HG02852 (cell line): ENCODE measurements at regions not wholly inside any gene's neighbourhood (a gene's known extent, or its start where the extent isn't known, plus 50 kb on each side); places are given as distances from the start of the nearest gene placed in this dataset.

Experiments used
- ATAC-seq: cut with Tn5 transposase; IDR thresholded peaks from one replicate; pipeline ENCODE4 v1.9.1; 2021; ENCODE audit warnings: mild to moderate bottlenecking, moderate library complexity; ENCODE audit not compliant: unreplicated experiment

DNA sequence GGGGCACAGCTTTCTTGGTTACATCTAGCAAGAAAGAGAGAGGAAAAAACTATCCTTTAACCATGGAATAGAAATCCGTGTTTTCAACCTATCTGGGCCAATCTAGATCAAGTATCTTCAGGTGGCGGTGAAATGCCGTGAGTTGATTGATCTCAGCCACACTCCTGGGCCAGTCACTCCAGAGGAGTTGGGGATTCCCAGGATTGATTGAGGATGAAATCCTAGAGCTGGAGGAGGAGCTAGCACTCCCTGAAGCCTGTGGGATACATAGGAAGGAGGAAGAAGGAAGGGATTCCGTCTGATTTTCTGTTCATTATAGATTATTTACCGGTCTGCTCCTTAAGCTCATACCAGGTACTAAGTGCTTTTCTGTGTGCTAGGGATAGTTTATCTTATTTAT lies 106.3 kb upstream of the ARID2 start:
- no peak for ATAC-seq

DNA sequence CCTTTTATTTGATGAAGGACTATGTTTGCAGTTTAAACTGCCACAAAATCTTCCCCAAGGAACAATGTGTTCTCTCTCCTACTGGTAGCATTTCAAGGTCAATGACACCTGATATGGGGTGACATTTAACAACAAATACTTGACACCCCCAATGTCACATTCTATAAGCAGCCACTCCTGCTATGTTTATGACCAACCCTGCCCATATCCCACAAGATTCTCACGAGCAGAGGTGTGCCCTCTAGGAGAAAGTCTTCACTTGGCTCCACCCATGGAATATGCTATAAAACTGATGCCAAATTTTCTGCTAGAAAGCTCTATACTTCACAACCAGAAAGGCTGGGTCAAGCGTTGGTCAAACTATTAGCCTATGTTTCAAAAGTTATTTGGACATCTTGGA lies 105.6 kb upstream of the ARID2 start:
- no peak for ATAC-seq

DNA sequence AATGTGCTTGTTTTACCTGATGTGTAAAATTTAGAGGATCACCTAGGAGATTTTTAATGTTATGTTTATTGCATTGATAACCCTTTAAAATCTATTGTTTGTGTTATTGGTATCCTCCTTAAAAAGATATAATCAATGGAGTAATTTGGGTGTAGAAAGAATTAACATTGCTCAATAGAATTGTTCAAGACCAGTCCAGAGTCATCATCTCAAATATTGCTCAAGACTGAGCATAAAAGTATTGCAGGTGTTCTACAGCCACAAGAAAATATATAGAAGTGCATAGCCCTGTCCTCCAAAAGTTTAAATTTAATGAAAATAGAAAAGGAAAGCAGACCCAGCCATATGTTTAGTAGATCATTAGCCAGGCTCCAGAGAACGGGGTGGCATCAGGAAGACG lies 102.5 kb upstream of the ARID2 start:
- no peak for ATAC-seq

DNA sequence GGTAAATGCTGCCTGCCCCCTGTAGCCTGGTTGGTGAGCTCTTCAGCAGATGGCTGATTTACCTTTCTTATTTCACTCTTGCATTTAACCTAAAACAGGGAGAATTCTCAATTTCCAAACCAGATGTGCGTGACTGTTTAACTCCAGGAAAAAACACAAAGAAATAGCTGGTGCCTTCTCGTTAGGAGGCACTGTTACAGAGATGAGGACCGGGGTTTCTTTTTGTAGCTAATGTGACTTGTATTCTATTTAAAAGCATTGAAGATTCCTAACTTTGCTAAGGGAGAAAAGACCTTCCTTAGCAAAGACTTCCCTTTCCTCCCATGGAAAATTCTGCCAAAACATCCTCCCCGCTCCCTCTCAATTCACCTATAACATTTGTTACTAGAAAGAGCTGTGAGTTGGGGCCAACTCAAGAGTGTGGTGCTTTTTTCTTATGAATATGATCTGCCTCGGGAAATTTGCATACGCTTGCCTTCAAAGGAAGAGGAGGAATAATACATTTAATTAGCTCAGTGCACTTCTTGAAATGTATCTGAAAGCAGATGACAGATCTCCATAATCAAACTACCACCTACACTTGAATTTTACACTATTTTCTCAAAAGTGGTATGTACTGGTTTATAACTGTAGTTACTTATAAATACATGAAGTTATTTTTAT lies 102.0 kb upstream of the ARID2 start:
- ATAC-seq: no peak

DNA sequence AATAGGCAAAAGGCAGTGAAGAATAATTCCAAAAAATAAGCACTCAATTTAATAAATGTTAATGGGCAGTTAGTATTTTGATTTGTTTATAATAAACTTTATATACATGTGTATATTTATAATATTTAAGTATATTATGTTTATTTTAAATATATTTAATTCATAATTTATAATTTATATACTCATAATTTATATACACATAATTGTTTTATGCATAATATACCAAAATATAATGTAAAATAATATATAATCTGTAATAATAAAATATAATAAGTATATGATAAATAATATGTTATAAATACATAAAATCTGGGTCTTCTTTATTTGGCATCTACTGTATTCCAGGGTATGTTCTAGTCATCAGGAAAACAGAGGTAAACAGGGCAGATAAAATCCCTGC lies 100.2 kb upstream of the ARID2 start:
- no peak for ATAC-seq

DNA sequence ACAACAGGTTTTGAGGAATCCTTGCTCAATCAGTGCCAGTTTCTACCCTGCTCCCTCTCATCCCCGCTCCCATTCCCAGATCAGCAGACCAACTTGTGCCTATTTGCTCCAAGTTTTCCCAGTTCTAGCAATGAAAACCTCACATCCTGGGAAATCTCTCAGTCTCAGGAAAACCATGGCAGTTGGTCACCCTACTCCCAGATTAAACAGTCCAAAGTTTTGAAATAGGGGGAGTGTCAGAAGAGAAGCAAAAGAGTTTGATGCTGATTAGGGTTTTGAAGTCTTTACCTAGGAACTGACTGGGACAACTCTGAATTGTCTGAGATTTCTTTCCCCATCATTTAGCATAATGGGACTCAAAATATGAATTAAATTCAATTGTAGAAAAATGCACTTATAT lies 95.8 kb upstream of the ARID2 start:
- no peak for ATAC-seq

DNA sequence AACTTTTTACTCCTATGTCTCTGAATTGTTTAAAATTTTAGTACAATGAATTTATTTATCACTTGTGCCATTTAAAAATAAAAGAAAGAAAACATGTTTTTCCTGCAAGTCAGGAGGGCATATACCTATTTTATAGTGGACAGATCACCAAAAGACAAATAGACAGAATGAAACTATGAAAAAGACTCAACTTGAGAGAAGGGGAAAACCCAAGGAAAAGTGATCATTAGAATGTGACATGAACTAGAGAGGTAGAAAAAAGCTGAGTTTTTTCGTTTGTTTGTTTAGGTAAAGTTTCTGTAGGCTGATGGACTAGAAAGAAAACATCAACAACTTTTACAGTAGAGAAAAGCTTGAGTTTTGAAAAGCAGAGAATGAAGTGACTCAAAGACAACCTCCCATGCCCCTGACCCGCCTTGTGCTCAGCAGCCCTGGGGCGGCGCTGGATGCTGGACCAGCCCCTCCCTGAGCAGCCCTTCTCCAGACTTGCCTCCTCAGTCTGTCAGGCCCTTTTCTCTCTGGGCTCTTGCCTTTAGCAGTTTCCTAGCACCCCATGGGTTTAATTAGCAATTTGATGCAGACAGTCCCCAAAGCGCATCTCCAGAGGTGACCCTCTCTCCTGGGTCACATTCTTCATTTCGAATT lies 95.1 kb upstream of the ARID2 start:
- peak; percentile 74 for ATAC-seq

DNA sequence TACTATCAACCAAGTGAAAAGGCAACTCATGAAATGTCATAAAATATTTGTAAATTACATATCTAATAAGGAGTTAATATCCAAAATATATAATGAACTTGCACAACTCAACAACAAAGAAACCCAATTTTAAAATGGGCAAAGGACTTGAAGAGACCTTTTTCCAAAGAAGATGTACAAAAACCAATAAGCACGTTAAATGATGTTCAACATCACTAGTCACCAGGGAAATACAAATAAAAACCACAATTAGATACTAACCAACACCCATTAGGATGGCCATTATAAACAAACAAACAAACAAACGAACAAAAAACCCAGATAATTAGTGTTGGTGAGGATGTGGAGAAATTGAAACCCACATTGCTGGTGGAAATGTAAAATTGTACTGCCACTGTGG lies 92.3 kb upstream of the ARID2 start:
- ATAC-seq: no peak

DNA sequence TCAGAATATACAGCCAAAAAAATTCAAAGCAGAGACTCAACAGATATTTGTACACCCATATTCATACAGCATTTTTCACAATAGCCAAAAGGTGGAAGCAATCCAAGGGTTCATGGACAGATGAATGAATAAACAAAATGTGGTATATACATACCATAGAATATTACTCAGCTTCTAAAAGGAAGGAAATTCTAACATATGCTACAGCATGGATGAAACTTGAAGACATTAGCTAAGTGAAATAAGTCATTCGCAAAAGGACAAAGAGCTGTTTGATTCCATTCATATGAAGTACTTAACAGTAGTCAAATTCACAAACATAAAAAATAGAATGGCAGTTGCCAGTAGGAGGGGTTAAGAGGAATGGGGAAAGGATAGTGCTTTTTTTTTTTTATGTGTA lies 91.8 kb upstream of the ARID2 start:
- ATAC-seq: no peak

DNA sequence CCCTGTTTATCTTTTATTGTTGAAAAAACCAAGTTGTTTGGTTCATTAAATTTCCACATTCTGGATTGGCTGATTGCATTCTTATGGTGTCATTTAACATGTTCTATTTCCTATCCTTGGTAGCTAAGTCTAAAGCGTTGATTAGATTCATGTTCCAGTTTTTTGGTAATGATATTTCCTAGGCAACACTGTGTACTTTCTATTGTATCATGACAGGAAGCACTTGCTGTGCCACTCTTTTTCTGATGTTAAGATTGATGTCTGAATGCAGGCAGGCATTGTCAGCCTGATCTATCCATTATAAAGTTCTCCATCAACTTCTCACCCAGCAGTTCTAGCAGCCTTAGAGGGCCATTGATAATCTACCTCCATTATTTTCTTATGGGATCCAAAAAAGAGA lies 91.1 kb upstream of the ARID2 start:
- no peak for ATAC-seq

DNA sequence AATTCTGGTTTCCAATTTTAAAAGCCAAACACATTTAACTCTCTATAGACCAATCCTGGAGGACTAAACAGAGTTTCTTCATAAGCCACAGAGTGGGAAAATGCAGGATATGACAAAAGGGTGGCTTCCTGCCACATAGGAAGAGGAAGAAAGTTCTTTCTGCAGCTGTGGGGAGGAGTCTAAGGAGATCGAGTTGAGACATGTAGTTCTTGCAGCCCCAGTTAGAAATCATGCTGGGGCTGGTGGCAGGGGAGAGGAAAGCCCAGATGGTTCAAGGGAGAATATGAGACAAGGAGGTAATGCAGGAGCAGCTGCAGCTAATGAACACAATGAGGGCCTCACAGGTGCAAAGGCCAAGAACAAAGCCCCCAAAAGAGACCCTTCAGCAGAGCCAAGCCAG lies 85.0 kb upstream of the ARID2 start:
- no peak for ATAC-seq

DNA sequence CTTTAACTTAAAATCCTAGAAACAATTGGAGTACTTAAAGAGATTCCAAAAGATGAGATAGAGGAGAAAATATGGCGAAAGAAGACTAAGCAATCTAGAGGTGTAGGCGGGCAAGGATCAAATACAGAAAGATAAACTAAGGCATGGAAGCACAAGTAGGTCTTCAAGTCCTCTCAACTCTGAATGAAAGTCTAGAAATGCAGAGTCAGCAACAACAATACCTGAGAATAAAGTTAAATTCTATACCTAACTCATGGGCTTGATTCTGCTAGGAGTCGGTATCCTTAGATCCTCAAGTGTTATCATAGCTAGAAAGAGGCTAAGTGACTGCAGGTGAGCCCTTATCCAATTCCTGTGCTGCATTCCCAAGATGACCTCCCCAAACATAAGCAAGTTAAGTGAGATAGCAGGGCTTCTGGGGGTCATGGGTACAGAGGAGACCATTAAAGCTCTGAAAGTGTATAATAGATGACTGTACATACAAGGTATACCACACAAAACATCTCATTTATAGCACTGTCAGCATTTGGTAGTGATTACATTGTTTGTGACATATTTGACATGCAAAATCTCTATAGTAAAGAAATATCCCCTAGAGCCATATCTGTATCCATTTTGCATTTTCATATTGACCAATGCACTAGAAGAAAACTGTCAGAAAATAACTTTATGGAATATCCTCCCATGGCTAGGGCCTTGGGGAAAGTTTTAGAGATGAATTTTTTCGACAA lies 82.5 kb upstream of the ARID2 start:
- ATAC-seq: no peak

DNA sequence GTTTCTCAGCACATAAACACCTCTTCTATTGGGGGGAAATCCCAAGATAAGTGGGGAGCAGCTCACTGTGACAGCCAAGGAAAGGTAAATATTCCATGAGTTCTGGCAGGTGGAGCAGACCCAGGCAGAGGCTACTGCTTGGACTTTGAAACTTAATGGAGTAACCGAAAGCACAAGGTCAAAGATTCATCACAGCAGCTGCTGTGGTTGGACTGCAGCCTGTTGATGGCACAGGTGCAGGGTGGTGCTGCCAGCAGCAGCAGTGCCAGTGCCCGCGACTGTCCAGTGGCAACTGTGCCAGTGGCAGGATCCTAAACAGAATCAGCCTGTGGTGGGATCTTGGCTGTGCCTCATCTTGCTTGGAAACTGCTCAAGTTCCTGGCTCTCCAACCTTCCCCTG lies 81.4 kb upstream of the ARID2 start:
- no peak for ATAC-seq

DNA sequence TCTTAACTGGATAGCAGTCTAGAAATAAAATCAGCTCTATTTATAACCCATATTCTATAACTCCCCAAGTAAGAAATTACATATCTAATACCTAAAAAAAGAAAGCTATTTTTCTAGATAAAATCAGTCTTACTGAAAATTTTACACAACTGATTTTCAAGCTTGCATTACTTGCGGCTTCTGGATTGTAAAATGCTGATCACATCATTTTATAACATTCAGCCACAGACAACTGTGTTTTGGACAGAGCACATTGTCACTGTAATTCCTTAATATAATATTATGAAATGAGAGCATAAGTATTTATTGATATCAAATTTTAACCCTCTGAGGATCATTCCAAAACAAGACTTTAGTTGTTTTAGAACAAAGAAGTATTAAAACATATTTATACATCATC lies 78.5 kb upstream of the ARID2 start:
- ATAC-seq: no peak

DNA sequence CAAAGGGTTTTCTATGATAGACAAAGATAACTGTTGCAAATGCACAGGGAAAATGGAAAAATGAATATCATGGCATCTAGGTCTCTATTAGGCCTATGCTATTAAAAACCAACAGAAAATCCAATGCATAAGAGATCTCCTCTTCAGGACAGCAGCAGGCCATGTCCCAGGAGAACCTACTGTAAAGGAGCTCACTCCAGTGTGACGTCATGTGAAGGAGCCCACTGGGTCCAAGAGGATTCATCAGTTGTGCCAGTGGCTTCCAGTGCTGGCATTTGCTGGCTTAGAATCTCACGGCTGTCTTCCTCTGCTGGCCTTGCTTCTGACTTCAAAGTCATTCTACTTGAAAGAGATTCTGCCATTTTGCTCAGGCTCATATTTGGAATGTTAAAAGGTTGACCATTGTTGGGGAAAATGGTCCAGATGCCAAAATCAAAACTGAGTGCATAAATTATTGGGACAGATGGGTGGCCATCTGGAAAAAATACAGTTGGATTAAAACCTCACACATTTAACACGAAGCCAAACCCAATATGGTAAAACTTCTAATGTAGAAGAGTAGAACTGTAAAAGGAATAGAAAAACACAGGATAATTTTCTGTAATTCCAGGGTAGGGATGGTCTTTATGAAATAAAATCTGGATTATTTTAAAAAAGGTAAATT lies 75.4 kb upstream of the ARID2 start:
- ATAC-seq: no peak

DNA sequence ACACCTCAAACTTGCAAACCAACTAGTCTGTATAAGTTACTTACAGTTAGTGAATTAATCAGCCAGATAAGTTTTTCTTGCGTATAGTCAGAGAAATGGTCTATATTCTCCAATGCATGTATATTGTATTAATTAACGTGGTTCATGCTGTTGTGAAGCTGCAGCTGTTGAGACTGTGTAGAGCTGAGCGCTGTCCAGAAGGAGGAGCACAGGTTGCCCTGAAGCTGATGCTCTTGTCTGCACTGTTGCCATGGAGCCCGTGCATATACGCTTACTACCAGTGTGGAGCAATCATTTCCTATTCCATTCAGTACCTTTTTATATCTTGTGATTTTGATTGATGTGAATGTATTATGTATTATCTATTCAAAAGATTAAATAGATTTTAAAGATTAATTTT lies 74.3 kb upstream of the ARID2 start:
- ATAC-seq: no peak

DNA sequence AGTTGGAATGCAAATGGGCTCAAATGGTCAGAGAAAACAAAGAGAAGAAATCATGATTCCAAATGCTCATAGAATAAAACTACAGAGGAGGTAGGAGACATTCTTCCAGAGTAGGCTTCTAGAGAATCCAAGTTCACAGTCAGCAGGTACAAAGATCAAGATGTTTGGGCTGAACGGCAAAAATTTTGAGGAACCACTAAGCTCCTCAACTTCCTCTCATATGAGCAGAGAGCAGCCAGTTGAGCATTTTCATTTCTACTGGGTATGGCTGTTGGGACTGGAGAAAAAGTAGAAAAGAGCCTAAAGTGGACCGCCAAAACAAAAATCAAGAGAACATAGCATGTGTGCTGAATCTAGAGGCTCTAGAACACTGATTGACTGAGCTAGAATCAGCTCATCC lies 73.8 kb upstream of the ARID2 start:
- ATAC-seq: no peak

DNA sequence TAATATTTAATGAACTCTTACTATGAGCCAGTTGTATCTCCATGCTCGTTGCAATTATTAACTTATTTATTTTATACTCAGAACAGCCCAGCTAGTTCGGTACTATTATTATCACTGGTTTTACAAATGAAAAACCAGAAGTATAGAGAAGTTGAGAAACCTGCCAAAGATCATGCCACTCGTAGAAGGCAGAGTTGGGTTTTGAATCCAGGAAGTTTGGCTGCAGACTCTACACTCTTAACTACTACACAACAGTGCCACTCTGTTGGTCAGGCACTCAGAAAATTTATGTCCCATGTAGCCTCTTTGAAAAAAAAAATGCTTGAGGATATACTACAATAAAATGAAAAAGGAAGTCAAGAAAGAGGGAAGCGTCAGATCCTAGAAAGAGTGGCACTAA lies 71.5 kb upstream of the ARID2 start:
- no peak for ATAC-seq

DNA sequence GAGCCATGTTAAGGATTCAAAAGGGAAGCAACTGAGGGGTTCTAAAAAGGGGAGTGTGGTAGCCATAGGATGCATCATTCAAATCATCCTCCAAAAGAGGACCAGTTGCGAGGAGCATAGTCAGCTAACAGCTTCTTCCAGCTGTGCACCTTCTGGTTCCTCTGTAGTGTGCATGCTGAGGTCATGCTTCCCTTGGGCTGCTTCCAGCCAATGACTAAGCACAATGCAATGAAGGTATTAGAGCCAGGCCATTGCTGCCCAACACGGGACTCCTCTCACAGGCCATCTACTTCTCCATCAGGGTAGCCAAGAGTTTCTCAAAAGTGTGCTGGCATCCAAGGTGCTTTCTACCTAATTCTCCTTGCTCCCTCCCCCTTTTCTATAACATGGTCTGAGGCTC lies 69.2 kb upstream of the ARID2 start:
- ATAC-seq: no peak

DNA sequence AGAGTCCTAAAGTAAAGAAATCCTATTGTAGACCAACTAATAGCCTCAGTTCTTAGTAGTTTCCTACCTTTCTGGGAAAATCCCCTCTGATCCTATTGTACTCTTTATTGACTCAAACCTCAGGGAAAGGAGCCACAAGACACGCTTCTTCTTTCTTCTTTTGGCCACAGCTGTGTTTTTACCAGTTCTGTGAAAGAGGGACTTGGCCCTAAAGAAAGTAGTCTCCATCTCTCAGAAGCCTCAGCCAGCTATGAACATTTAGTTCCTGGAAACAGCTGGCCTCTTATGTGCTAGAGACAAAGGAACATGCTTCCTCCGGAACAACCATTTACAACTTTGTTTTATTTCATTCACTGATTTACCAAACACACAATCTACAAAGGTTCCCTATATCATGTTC lies 66.1 kb upstream of the ARID2 start:
- ATAC-seq: no peak

DNA sequence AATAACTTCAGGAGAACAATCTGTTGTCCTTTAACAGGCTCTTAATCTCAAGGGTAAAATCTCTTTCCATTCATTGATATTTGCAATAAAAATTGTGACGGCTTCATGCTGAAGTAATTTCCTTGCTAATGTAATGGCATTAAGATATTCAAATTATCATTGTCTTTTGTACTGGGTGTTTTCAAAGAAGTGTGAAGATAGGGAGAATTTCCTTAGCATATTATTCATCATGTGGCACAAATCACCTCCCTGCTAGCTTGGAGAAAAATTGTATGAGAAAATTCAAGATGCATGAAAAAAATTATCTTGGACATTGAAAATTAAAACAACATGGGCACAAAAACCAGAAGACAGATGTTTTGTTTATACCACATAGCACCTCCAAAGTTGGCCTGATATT lies 63.6 kb upstream of the ARID2 start:
- ATAC-seq: no peak

DNA sequence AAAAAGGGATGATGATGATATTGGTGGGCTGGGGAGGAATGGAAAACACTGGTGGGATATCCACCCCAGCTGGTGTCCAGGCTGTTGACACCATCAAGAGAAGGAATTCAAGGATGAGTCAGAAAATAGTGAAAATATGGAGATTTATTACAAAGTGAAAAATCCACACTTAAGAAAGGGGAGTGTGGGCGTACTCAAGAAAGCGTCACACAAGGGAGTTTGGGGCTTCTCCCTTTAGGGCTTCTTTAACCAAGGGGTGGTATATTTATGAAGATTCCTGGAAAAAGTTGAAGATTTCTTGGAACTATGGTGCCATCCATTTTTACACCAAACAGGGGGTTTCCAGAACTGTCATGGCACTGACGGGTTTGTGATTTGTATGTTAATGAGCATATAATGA lies 63.1 kb upstream of the ARID2 start:
- ATAC-seq: no peak
